IMR-90 (cell line): ENCODE measurements at regions not wholly inside any gene's neighbourhood (a gene's known extent, or its start where the extent isn't known, plus 50 kb on each side); places are given as distances from the start of the nearest gene placed in this dataset.

ENCODE experiments used
- ATAC-seq: fragments of 200-7000 bp; cut with Tn5 transposase; 2 replicates; pipeline ENCODE4 v1.9.1; 2020; ENCODE audit warnings: low read depth, mild to moderate bottlenecking, moderate library complexity
- BruUV-seq: library from RNA; stranded (reverse); fragments of 400-500 nt; replicated peaks from 2 replicates; lab custom pipeline; 2021; lab: Mats Ljungman, UMichigan
- CTCF ChIA-PET: fragments of 300-600 bp; formaldehyde crosslinking; extraction: SDS; loops from one replicate; lab custom pipeline; 2021; ENCODE audit warnings: antibody characterized with exemption; lab: Yijun Ruan, JAX
- POLR2A ChIA-PET: fragments of 300-600 bp; sonication (Branson Sonifier 250); formaldehyde crosslinking; loops from one replicate; lab custom pipeline; 2022; ENCODE audit warnings: antibody characterized with exemption; ENCODE audit not compliant: unreplicated experiment; lab: Charles Lee
- DNase-seq: peaks from one replicate; pipeline ENCODE4 v3.0.0; 2013
- H2AFZ ChIP-seq: replicated peaks from 2 replicates; pipeline ENCODE3; 2013; ENCODE audit warnings: low read length, mild to moderate bottlenecking; ENCODE audit not compliant: poor library complexity
- H2AK5ac ChIP-seq: 2 replicates; pipeline ENCODE4 v1.6.1; 2013; ENCODE audit warnings: low read depth, low read length, inconsistent platforms
- H2AK9ac ChIP-seq: replicated peaks from 2 replicates; pipeline ENCODE3; 2013; ENCODE audit warnings: mild to moderate bottlenecking, low read depth, low read length, moderate library complexity; ENCODE audit not compliant: poor library complexity
- H2BK120ac ChIP-seq: 2 replicates; pipeline ENCODE4 v1.6.1; 2013; ENCODE audit warnings: low read depth, low read length, inconsistent platforms
- H2BK15ac ChIP-seq: 3 replicates; pipeline ENCODE4 v1.6.1; 2013; ENCODE audit warnings: low read depth, low read length, inconsistent platforms
- H2BK20ac ChIP-seq: 2 replicates; pipeline ENCODE4 v1.6.1; 2013; ENCODE audit warnings: low read depth, mild to moderate bottlenecking, inconsistent platforms, low read length, moderate library complexity
- H2BK5ac ChIP-seq: 2 replicates; pipeline ENCODE4 v1.6.1; 2013; ENCODE audit warnings: mild to moderate bottlenecking, low read depth, low read length, inconsistent platforms; ENCODE audit not compliant: poor library complexity, severe bottlenecking
- H3K14ac ChIP-seq: replicated peaks from 2 replicates; pipeline ENCODE4 v1.6.1; 2013; ENCODE audit warnings: low read depth, low read length, inconsistent platforms
- H3K18ac ChIP-seq: 2 replicates; pipeline ENCODE4 v1.6.1; 2013; ENCODE audit warnings: low read depth, low read length, control low read depth
- H3K23ac ChIP-seq: 2 replicates; pipeline ENCODE4 v1.6.1; 2013; ENCODE audit warnings: low read depth, low read length, inconsistent platforms
- H3K27ac ChIP-seq: 2 replicates; pipeline ENCODE4 v1.5.1; 2013; ENCODE audit warnings: mild to moderate bottlenecking, control low read depth, low read length; ENCODE audit not compliant: insufficient read depth
- H3K27me3 ChIP-seq: 2 replicates; pipeline ENCODE4 v1.6.1; 2013; ENCODE audit warnings: low read length; ENCODE audit not compliant: control insufficient read depth, insufficient read depth
- H3K36me3 ChIP-seq: 2 replicates; pipeline ENCODE4 v1.6.1; 2013; ENCODE audit warnings: low read length, mixed read lengths; ENCODE audit not compliant: control insufficient read depth, insufficient read depth
- H3K4ac ChIP-seq: 2 replicates; pipeline ENCODE4 v1.6.1; 2013; ENCODE audit warnings: low read depth, low read length, inconsistent platforms
- H3K4me1 ChIP-seq: 2 replicates; pipeline ENCODE4 v1.6.1; 2013; ENCODE audit warnings: low read length, mixed read lengths; ENCODE audit not compliant: control insufficient read depth, insufficient read depth
- H3K4me2 ChIP-seq: 2 replicates; pipeline ENCODE4 v1.6.1; 2013; ENCODE audit warnings: low read depth, mild to moderate bottlenecking, control low read depth, low read length, moderate library complexity
- H3K4me3 ChIP-seq: 2 replicates; pipeline ENCODE4 v1.5.1; 2013; ENCODE audit warnings: low read depth, mild to moderate bottlenecking, control low read depth, low read length, moderate library complexity; ENCODE audit not compliant: insufficient read depth
- H3K56ac ChIP-seq: 2 replicates; pipeline ENCODE4 v1.6.1; 2013; ENCODE audit warnings: low read length, inconsistent platforms; ENCODE audit not compliant: insufficient read depth; ENCODE audit errors: extremely low read depth
- H3K79me1 ChIP-seq, 2 experiments: 2 replicates each; pipeline ENCODE4 v1.6.1; 2013; ENCODE audit warnings: low read length in 2 of 2, inconsistent platforms in 1 of 2, low read depth in 1 of 2
- H3K9ac ChIP-seq: 2 replicates; pipeline ENCODE4 v1.6.1; 2013; ENCODE audit warnings: low read depth, low read length, control low read depth
- H3K9me1 ChIP-seq: 2 replicates; pipeline ENCODE4 v1.6.1; 2013; ENCODE audit warnings: low read length, inconsistent platforms; ENCODE audit not compliant: insufficient read depth
- H3K9me3 ChIP-seq: 2 replicates; pipeline ENCODE4 v1.6.1; 2013; ENCODE audit warnings: low read length; ENCODE audit not compliant: control insufficient read depth, insufficient read depth
- H4K20me1 ChIP-seq: 2 replicates; pipeline ENCODE4 v1.6.1; 2013; ENCODE audit warnings: low read length, inconsistent platforms; ENCODE audit not compliant: insufficient read depth
- H4K5ac ChIP-seq: 2 replicates; pipeline ENCODE4 v1.6.1; 2013; ENCODE audit warnings: mild to moderate bottlenecking, low read depth, low read length, control low read depth
- H4K8ac ChIP-seq, 2 experiments: 2 replicates each; pipeline ENCODE4 v1.6.1; 2013; ENCODE audit warnings: low read depth in 2 of 2, low read length in 2 of 2, control low read depth in 1 of 2, inconsistent platforms in 1 of 2
- H4K91ac ChIP-seq: 2 replicates; pipeline ENCODE4 v1.6.1; 2013; ENCODE audit warnings: low read depth, low read length, inconsistent platforms; ENCODE audit not compliant: insufficient read depth
- BHLHE40 ChIP-seq: fragments of 150-350 bp; IDR thresholded peaks from 2 replicates; pipeline ENCODE4 v1.6.1; 2016; ENCODE audit warnings: mild to moderate bottlenecking, low read depth, low read length
- CEBPB ChIP-seq: IDR thresholded peaks from 2 replicates; pipeline ENCODE4 v1.6.1; 2012; ENCODE audit warnings: low read depth, low read length, improper control_type of control experiment
- CHD1 ChIP-seq: IDR thresholded peaks from 2 replicates; pipeline ENCODE4 v1.6.1; 2012; ENCODE audit warnings: low read depth, low read length, improper control_type of control experiment
- CTCF ChIP-seq: conservative IDR thresholded peaks from 2 replicates; pipeline ENCODE4 v1.5.1; 2012; ENCODE audit warnings: mild to moderate bottlenecking, low read depth, low read length, improper control_type of control experiment
- ELK1 ChIP-seq: fragments of 150-350 bp; IDR thresholded peaks from 2 replicates; pipeline ENCODE4 v1.6.1; 2016; ENCODE audit warnings: low read depth, mild to moderate bottlenecking, low read length, moderate library complexity, borderline replicate concordance
- FOS ChIP-seq: fragments of 150-350 bp; IDR thresholded peaks from 2 replicates; pipeline ENCODE4 v1.6.1; 2016; ENCODE audit warnings: low read depth, low read length
- MAFK ChIP-seq: IDR thresholded peaks from 2 replicates; pipeline ENCODE4 v1.6.1; 2012; ENCODE audit warnings: low read depth, low read length, improper control_type of control experiment
- MAZ ChIP-seq: IDR thresholded peaks from 2 replicates; pipeline ENCODE4 v1.6.1; 2012; ENCODE audit warnings: low read depth, mild to moderate bottlenecking, low read length, improper control_type of control experiment, moderate library complexity, borderline replicate concordance
- MXI1 ChIP-seq: IDR thresholded peaks from 2 replicates; pipeline ENCODE4 v1.6.1; 2012; ENCODE audit warnings: low read depth, mild to moderate bottlenecking, low read length, moderate library complexity, borderline replicate concordance
- NFE2L2 ChIP-seq: fragments of 150-350 bp; IDR thresholded peaks from 2 replicates; pipeline ENCODE4 v1.6.1; 2016; ENCODE audit warnings: low read depth, mild to moderate bottlenecking, low read length
- POLR2A ChIP-seq: IDR thresholded peaks from 2 replicates; pipeline ENCODE4 v1.6.1; 2012; ENCODE audit warnings: mild to moderate bottlenecking, low read depth, low read length
- RAD21 ChIP-seq: IDR thresholded peaks from 2 replicates; pipeline ENCODE4 v1.6.1; 2012; ENCODE audit warnings: low read length, improper control_type of control experiment
- RCOR1 ChIP-seq: IDR thresholded peaks from 2 replicates; pipeline ENCODE4 v1.6.1; 2012; ENCODE audit warnings: mild to moderate bottlenecking, low read length, improper control_type of control experiment; ENCODE audit not compliant: insufficient replicate concordance
- RFX5 ChIP-seq: IDR thresholded peaks from 2 replicates; pipeline ENCODE4 v1.8.0; 2012; ENCODE audit warnings: low read depth, mild to moderate bottlenecking, low read length, moderate library complexity
- SMC3 ChIP-seq: fragments of 150-350 bp; IDR thresholded peaks from 2 replicates; pipeline ENCODE4 v1.6.1; 2016; ENCODE audit warnings: low read depth, mild to moderate bottlenecking, antibody characterized with exemption, low read length, moderate library complexity
- USF2 ChIP-seq: fragments of 150-350 bp; IDR thresholded peaks from 2 replicates; pipeline ENCODE4 v1.6.1; 2017; ENCODE audit warnings: mild to moderate bottlenecking, antibody characterized with exemption, low read length, low read depth
- WGBS, 2 experiments: methylation state at CpG; one replicate each; pipeline versions ENCODE4 v1.1.5 to v1.1.7; 2013; ENCODE audit warnings: missing lambda C conversion rate in 2 of 2; ENCODE audit not compliant: insufficient read length in 1 of 2; ENCODE audit errors: extremely low coverage in 2 of 2; 5-methylcytosine and 5-hydroxymethylcytosine counted together
- dilution Hi-C: fragments of 300-500 bp; cut with HindIII; formaldehyde crosslinking; loops from one replicate; pipeline ENCODE4 v1.14.3; 2018; ENCODE audit warnings: low sequenced_read_pairs; ENCODE audit not compliant: unreplicated experiment
- in situ Hi-C: fragments of 300-500 bp; cut with MboI; formaldehyde crosslinking; loops from 3 replicates; pipeline ENCODE4 v1.14.3; 2019; ENCODE audit warnings: low sequenced_read_pairs, inconsistent platforms, mixed read lengths
- intact Hi-C: fragments of 100-400 bp; cut with micrococcal nuclease; formaldehyde crosslinking; loops from 2 replicates; pipeline ENCODE4 v1.10.0; 2022

GRCh38 chr15:60161704-60162103, 157.6 kb downstream of the FOXB1 start:
- H3K14ac ChIP-seq, result no peak overlapping the region
- no TSS peak for BruUV-seq
- no peak for DNase-seq
- no peak overlapping the region for H3K27ac ChIP-seq
- TF ChIP-seq FOS (no peak), SMC3 (no peak), POLR2A (no peak), USF2 (no peak), MXI1 (no peak), NFE2L2 (no peak), RFX5 (no peak), CTCF (no peak), MAZ (no peak), CHD1 (no peak), BHLHE40 (no peak), RAD21 (no peak), ELK1 (no peak), CEBPB (no peak), RCOR1 (no peak), MAFK (no peak)
- no peak overlapping the region for H3K4ac ChIP-seq
- ATAC-seq, result no peak
- intact Hi-C loops, result loop anchor here (10.0 kb wide), 1 partner anchor 57 kb away; no protein-coding TSS in a partner anchor
- H3K9ac ChIP-seq, result no peak overlapping the region
- no peaks in the 10 kb centered on the region for H3K9me1 ChIP-seq
- no CpG with 5 or more reads among the region's 3 CpGs for WGBS, 2 experiments
- no peak overlapping the region for H3K4me2 ChIP-seq
- no peak overlapping the region for H2BK20ac ChIP-seq
- no peak overlapping the region for H3K23ac ChIP-seq
- no peaks in the 10 kb centered on the region for H4K20me1 ChIP-seq
- no peaks in the 10 kb centered on the region for H3K9me3 ChIP-seq
- dilution Hi-C loops, result no loop called here
- no peak overlapping the region for H2BK15ac ChIP-seq
- no peak overlapping the region for H2AK5ac ChIP-seq
- CTCF ChIA-PET, result no interaction called here
- peaks cover 6% of the 10 kb centered on the region; the same call in 1 of the 2 replicates for H3K27me3 ChIP-seq
- H4K8ac ChIP-seq, result no peak overlapping the region
- H4K5ac ChIP-seq, result no peak overlapping the region
- H3K36me3 ChIP-seq, result no peaks in the 10 kb centered on the region
- in situ Hi-C loops, result no loop called here
- no peaks in the 10 kb centered on the region for H3K4me1 ChIP-seq
- no peak overlapping the region for H2BK5ac ChIP-seq
- POLR2A ChIA-PET, result no interaction called here
- no peak overlapping the region for H2AK9ac ChIP-seq
- H3K56ac ChIP-seq, result no peak overlapping the region
- no peak overlapping the region for H4K91ac ChIP-seq
- H3K4me3 ChIP-seq, result no peak overlapping the region
- H3K79me1 ChIP-seq, result no peaks in the 10 kb centered on the region
- H3K18ac ChIP-seq, result no peak overlapping the region
- H2AFZ ChIP-seq, result no peak overlapping the region
- no peak overlapping the region for H2BK120ac ChIP-seq
